ENCODE measurements at regions not wholly inside any gene's neighbourhood (a gene's known extent, or its start where the extent isn't known, plus 50 kb on each side); places are given as distances from the start of the nearest gene placed in this dataset.

DNA sequence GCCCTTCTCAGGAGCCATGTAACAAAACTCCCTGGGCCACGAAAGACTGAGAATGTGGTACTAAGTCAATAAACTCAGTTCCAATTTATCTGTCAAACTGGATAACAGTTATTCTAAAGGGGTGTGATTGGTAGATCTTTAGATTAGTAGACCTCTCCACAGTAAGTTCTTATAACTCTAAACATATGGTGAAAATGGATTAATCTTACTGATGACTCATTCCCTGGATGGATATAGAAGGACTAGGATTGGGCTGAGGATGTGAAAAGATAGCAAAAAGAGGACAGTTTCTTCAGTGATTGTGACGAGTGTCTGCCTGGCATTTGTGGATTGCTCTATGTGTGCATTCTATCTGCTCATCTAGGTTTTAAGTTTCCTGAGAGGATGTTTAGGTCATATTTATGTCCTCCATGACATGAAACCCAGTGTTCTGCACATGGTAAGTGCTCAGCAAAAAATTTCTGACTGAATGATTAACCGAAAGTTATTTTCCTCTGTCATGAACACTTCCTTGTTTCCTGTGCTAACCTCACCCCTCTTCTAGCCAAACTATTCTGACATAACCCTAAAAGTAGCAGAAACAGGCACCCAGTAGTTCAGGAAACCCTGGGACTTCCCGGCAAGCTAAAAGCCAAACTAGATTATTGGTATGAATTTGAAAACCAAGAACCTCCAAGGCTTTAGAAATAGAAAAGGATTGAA is 397.5 kb upstream of the PLXNA2 start:
- H3K27me3 ChIP-seq (ENCODE audit: control insufficient read depth, insufficient read depth, low read length): no peaks in the 10 kb centered on the region
- no peak overlapping the region for H3K4me3 ChIP-seq (ENCODE audit: low read depth, low read length)
- DNase-seq (ENCODE audit: low read depth): no peak
- no peaks in the 10 kb centered on the region for H3K36me3 ChIP-seq (ENCODE audit: control insufficient read depth, insufficient read depth, low read length)
- TF ChIP-seq, protein P1, sequence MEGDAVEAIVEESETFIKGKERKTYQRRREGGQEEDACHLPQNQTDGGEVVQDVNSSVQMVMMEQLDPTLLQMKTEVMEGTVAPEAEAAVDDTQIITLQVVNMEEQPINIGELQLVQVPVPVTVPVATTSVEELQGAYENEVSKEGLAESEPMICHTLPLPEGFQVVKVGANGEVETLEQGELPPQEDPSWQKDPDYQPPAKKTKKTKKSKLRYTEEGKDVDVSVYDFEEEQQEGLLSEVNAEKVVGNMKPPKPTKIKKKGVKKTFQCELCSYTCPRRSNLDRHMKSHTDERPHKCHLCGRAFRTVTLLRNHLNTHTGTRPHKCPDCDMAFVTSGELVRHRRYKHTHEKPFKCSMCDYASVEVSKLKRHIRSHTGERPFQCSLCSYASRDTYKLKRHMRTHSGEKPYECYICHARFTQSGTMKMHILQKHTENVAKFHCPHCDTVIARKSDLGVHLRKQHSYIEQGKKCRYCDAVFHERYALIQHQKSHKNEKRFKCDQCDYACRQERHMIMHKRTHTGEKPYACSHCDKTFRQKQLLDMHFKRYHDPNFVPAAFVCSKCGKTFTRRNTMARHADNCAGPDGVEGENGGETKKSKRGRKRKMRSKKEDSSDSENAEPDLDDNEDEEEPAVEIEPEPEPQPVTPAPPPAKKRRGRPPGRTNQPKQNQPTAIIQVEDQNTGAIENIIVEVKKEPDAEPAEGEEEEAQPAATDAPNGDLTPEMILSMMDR (IDR thresholded peaks at IDR 0.05; ENCODE audit: insufficient read depth, low read length, poor library complexity, severe bottlenecking): no peak

DNA sequence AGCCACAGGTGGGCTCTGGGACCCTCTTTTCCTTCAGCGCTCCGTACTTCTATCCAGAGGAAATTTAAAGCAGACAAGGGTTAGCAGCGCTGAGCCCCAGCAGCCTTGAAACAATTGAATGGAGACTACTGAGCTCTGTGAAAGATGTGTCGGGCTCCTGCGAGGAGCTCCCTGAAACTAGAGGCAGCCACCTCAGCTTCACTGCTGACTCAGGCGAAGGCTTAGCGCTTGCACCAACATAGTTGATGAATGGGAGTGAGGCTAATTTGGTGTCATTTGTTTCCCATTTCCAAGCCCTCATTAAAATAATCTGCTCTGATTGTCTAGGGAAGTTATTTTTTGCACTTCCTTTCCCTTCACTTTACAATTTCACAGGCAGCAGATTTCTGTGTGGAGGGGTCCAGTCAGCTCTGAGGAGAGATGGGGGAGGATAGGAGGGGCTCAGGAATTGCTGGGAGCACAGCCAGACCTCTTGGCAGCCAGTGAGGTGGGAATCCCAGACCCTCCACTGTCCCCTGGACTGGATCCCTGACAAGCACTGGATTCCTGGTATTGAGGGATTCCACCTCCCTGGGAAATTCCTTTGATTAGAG is 398.9 kb upstream of the PLXNA2 start:
- Histone ChIP-seq H3K4me3 (ENCODE audit: low read depth, low read length) (no peak overlapping the region), H3K27me3 (ENCODE audit: control insufficient read depth, insufficient read depth, low read length) (no peaks in the 10 kb centered on the region), H3K36me3 (ENCODE audit: control insufficient read depth, insufficient read depth, low read length) (no peaks in the 10 kb centered on the region)
- TF ChIP-seq, protein P1 (IDR thresholded peaks at IDR 0.05; ENCODE audit: insufficient read depth, low read length, poor library complexity, severe bottlenecking): no peak
- no peak for DNase-seq (ENCODE audit: low read depth)

DNA sequence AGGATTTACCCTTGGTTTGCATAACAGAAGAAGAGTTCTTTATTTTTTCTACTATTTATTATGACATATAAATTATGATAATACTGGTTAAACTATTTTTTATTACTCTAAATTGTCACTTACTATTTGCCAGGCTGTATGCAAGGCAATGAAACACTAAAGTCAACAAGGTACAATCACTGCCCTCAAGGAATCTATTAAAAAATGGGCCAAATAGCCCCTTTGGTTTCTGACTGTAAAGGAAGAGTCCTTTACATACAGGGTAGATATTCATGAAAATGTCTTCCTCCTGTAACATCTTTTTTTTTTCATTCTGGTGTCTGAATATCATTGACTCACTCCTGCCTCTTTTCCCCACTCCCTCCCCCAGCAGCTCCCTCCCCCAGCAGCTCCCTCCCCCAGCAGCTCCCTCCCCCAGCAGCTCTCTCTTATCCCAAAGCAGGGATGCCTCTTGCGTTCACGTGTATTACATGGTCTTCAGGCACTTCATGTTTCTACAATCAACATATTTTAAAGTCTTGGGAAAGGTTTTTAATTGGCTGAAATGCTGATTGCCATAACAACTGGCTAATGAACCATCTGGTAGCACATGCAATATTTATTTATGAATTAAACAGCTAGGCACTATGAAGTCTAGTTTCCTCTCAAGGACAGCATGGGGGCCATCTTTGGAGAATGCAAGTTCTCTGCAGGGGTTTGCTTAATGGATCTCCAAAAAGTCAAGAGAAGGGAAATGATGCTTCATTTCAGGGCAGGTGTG is 400.4 kb upstream of the PLXNA2 start:
- Histone ChIP-seq H3K36me3 (ENCODE audit: control insufficient read depth, insufficient read depth, low read length) (no peaks in the 10 kb centered on the region), H3K4me3 (ENCODE audit: low read depth, low read length) (no peak overlapping the region), H3K27me3 (ENCODE audit: control insufficient read depth, insufficient read depth, low read length) (no peaks in the 10 kb centered on the region)
- TF ChIP-seq, protein P1 (IDR thresholded peaks at IDR 0.05; ENCODE audit: insufficient read depth, low read length, poor library complexity, severe bottlenecking): no peak
- no peak for DNase-seq (ENCODE audit: low read depth)

DNA sequence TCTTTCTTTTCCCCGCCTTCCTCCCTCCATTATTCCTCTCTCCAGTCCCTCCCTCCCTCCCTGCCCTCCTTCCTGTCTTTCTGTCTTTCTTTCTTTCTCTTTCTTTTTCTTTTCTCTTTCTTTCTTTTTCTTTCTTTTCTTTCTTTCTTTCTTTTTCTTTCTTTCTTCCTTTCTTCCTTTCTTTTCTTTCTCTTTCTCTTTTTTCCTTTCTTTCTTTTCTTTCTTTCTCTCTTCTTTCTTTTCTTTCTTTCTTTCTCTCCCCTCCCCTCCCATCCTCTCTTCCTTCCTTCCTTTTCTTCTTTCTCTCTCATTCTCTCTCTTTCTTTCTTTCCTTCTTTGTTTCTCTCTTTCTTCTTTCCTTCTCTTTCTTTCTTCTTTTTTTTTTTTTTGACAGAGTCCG is 402.2 kb upstream of the PLXNA2 start:
- DNase-seq (ENCODE audit: low read depth): no peak
- H3K4me3 ChIP-seq (ENCODE audit: low read depth, low read length): no peak overlapping the region
- no peaks in the 10 kb centered on the region for H3K36me3 ChIP-seq (ENCODE audit: control insufficient read depth, insufficient read depth, low read length)
- H3K27me3 ChIP-seq (ENCODE audit: control insufficient read depth, insufficient read depth, low read length): no peaks in the 10 kb centered on the region
- TF ChIP-seq, protein P1 (IDR thresholded peaks at IDR 0.05; ENCODE audit: insufficient read depth, low read length, poor library complexity, severe bottlenecking): no peak

DNA sequence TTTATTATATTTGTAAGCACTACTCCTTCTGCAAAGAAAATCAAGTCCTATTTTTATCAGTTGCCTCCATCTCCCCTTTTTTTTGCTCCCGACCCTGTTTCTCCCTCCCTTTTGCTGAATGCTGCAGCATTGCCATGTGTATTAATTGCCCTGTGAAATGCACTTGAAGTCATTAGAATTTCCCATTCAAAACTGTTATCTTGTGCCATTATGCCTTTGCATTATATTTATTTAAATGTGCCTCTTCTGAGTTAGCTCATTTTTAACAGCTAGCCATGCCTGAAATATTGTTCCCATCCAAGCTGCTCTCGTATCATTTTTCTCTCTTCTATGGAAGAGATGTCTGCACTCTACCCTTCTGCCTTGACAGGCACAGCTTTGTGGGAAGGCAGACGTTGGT is 404.0 kb upstream of the PLXNA2 start:
- Histone ChIP-seq H3K36me3 (ENCODE audit: control insufficient read depth, insufficient read depth, low read length) (no peaks in the 10 kb centered on the region), H3K27me3 (ENCODE audit: control insufficient read depth, insufficient read depth, low read length) (no peaks in the 10 kb centered on the region), H3K4me3 (ENCODE audit: low read depth, low read length) (no peak overlapping the region)
- TF ChIP-seq, protein P1 (IDR thresholded peaks at IDR 0.05; ENCODE audit: insufficient read depth, low read length, poor library complexity, severe bottlenecking): no peak
- no peak for DNase-seq (ENCODE audit: low read depth)
